ENCODE measurements at regions not wholly inside any gene's neighbourhood (a gene's known extent, or its start where the extent isn't known, plus 50 kb on each side); places are given as distances from the start of the nearest gene placed in this dataset.
"Not testable (repeated sequence)": the region's sequence is repeated elsewhere in the genome, so short reads cannot be mapped to it uniquely, and the experiment has no call there.

DNA sequence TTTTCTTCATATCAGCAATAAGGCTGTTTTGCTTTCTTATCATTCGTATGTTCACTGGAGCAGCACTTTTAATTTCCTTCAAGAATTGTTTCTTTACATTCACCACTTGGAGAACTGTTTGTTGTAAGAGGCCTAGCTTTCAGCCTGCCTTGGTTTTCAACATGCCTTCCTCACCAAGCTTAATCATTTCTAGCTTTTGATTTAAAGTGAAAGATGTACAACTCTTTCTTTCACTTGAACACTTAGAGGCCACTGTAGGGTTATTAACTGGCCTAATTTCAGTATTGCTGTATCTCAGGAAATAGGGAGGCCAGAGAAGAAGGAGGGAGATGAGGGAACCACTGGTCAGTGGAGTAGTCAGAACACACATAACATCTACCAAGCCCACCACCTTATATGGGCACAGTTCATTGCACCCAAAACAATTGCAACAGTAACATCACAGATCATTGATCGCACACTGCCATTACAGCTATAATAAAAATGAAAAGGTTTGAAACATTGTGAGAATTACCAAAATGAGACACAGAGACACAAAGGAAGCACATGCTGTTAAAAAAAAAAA, 181.4 kb upstream of the TUBA3C start:
- Histone ChIP-seq H3K4me1 (ENCODE audit: control insufficient read depth, low read depth, low read length) (no peaks in the 10 kb centered on the region), H3K4me3 (ENCODE audit: low read length) (no peak overlapping the region), H3K27ac (ENCODE audit: low read length) (no peak overlapping the region), H3K36me3 (ENCODE audit: control insufficient read depth, low read depth, low read length) (no peaks in the 10 kb centered on the region), H3K27me3 (ENCODE audit: control insufficient read depth, insufficient read depth, low read length) (no peaks in the 10 kb centered on the region), H3K9me3 (ENCODE audit: control insufficient read depth, low read depth, low read length) (peaks cover 44% of the 10 kb centered on the region), H3K9ac (ENCODE audit: low read length) (no peak overlapping the region)

DNA sequence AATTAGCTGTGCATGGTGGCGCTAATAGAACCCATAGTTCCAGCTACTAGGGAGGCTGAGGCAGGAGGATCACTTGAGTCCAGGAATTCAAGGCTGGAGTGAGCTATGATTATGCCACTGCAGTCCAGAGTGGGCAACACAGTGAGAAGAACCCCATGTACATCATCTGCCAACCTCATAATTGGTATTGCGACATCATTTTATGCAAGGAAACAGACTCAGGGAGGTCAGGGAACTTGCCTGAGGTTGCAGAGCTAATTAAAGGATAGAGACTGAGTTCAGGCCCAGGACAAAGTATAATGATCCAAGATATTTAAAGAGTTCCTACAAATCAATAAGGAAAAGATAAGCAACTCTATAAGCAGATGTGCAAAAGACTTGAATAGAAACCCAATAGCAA, 178.1 kb upstream of the TUBA3C start:
- not testable (repeated sequence) for H3K27me3 ChIP-seq (ENCODE audit: control insufficient read depth, insufficient read depth, low read length); H3K9ac ChIP-seq (ENCODE audit: low read length); H3K4me1 ChIP-seq (ENCODE audit: control insufficient read depth, low read depth, low read length); H3K4me3 ChIP-seq (ENCODE audit: low read length); H3K36me3 ChIP-seq (ENCODE audit: control insufficient read depth, low read depth, low read length); H3K27ac ChIP-seq (ENCODE audit: low read length)
- H3K9me3 ChIP-seq (ENCODE audit: control insufficient read depth, low read depth, low read length) = peaks cover 48% of the 10 kb centered on the region

DNA sequence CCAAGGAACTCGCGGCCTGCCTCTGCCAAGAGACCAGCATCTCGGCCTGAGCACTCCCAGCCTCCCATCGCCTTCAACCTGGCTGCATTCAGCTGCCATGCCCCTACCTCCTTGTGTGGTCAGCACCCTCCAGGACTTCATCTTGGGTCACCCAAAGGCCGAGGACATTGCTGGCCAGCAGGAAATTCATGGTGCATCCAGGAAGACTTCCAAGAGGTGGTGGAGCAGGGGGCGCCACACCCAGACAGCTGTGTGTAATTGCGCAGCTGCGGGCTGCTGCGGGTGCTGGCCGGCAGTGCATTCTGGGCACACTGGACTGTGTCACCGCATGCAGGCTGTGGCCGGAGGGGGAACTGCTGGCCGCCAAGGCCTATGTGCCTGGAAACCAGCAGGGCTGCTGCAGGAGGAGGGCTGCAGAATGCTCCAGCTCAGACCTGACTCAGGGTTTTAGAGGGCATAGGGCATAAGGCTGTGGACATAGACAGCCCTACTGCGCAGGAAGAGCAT, 164.3 kb upstream of the TUBA3C start:
- no peak overlapping the region for H3K9ac ChIP-seq (ENCODE audit: low read length)
- H3K9me3 ChIP-seq (ENCODE audit: control insufficient read depth, low read depth, low read length) = peaks cover 42% of the 10 kb centered on the region
- H3K36me3 ChIP-seq (ENCODE audit: control insufficient read depth, low read depth, low read length) = no peaks in the 10 kb centered on the region
- H3K4me1 ChIP-seq (ENCODE audit: control insufficient read depth, low read depth, low read length) = no peaks in the 10 kb centered on the region
- no peak overlapping the region for H3K4me3 ChIP-seq (ENCODE audit: low read length)
- no peak overlapping the region for H3K27ac ChIP-seq (ENCODE audit: low read length)
- no peaks in the 10 kb centered on the region for H3K27me3 ChIP-seq (ENCODE audit: control insufficient read depth, insufficient read depth, low read length)

DNA sequence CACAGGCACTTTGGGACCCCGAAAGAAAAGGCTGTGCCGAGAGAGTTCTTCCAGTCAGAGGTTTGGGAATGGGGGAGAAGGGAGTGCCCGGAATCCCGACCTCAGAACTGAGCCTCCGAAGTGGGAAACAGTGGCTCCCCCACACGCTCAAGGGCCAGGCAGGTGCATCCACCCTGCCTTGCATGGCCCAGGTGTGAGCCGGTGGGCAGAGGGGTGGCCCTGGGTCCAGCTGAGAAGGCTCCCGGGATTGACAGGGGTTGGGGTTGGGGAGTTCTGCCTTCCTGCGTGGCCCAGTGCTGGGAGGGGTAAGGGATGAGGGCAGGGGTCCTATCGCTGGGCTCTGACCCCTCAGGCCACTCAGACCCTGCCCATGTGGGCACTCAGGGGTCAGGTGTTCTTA, 163.5 kb upstream of the TUBA3C start:
- H3K36me3 ChIP-seq (ENCODE audit: control insufficient read depth, low read depth, low read length) = no peaks in the 10 kb centered on the region
- H3K4me3 ChIP-seq (ENCODE audit: low read length) = no peak overlapping the region
- H3K9me3 ChIP-seq (ENCODE audit: control insufficient read depth, low read depth, low read length) = peaks cover 51% of the 10 kb centered on the region
- H3K27me3 ChIP-seq (ENCODE audit: control insufficient read depth, insufficient read depth, low read length) = no peaks in the 10 kb centered on the region
- H3K27ac ChIP-seq (ENCODE audit: low read length) = no peak overlapping the region
- no peak overlapping the region for H3K9ac ChIP-seq (ENCODE audit: low read length)
- H3K4me1 ChIP-seq (ENCODE audit: control insufficient read depth, low read depth, low read length) = no peaks in the 10 kb centered on the region

DNA sequence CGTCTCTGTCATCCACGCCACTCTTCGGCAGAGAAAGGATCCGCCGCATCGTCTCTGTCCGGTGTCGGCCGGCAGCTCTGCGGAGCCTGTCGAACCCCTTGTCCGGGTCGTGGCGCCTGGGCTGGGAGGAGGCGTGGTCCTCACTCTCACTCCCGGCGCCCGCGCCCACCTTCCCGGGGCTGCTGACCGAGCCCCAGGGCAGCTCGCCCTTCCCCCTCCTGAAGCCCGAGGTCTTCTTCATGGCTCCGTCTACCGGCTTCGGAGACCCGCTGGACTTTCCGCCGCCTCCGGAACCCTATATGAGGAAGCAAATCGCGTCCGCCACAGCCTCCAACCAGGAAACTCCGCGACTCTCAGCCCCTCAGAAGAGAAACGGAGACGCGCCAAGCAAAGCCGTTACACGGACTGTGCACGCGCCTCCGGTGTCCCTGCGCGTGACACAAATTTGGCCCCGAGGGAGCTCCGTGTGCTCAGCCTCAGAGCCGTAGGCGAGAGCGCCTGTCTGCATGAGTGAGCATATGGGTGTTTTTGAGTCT, 163.0 kb upstream of the TUBA3C start:
- not testable (repeated sequence) for H3K27me3 ChIP-seq (ENCODE audit: control insufficient read depth, insufficient read depth, low read length); H3K4me3 ChIP-seq (ENCODE audit: low read length); H3K36me3 ChIP-seq (ENCODE audit: control insufficient read depth, low read depth, low read length); H3K4me1 ChIP-seq (ENCODE audit: control insufficient read depth, low read depth, low read length); H3K27ac ChIP-seq (ENCODE audit: low read length); H3K9ac ChIP-seq (ENCODE audit: low read length)
- H3K9me3 ChIP-seq (ENCODE audit: control insufficient read depth, low read depth, low read length) = peaks cover 55% of the 10 kb centered on the region

DNA sequence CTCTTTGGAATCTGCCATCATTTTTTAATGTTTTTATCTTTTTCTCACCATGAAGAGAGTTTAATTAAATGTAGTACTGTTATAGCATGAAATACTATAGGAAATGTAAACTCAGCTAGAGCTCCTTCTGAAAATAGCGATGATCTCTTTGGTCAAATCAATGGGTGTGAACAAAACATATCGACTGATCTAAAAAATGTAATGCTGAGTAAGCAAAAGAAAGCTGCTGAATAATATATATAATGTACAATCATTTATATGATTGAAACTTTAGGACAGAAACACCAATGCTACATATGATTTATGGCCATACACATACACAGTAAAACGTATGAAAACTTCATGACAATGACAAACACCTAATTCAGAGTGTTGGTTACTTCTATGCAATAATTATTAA, 150.8 kb upstream of the TUBA3C start:
- Histone ChIP-seq H3K9me3 (ENCODE audit: control insufficient read depth, low read depth, low read length) (peaks cover 58% of the 10 kb centered on the region), H3K4me1 (ENCODE audit: control insufficient read depth, low read depth, low read length) (no peaks in the 10 kb centered on the region), H3K27me3 (ENCODE audit: control insufficient read depth, insufficient read depth, low read length) (no peaks in the 10 kb centered on the region), H3K9ac (ENCODE audit: low read length) (no peak overlapping the region), H3K4me3 (ENCODE audit: low read length) (no peak overlapping the region), H3K27ac (ENCODE audit: low read length) (no peak overlapping the region), H3K36me3 (ENCODE audit: control insufficient read depth, low read depth, low read length) (no peaks in the 10 kb centered on the region)

DNA sequence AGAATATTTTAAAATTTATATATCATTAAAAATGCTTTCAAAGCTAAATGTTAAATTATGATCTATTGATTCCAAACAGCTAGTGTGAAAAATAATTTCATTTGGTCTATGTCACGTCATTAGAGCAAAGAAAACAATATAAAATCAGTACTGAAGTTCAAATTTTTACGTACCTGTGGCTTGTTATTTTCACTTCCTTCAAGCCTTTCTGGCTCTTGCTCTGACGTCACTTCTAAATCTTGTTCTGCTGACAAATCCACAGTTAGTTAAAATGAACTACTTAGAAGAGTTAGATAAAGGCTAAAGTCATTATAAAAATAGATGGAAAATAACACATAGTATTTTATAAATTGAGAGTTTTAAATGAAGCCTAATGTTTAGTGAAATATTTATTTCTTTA, 147.7 kb upstream of the TUBA3C start:
- Histone ChIP-seq H3K36me3 (ENCODE audit: control insufficient read depth, low read depth, low read length) (no peaks in the 10 kb centered on the region), H3K9ac (ENCODE audit: low read length) (no peak overlapping the region), H3K27me3 (ENCODE audit: control insufficient read depth, insufficient read depth, low read length) (no peaks in the 10 kb centered on the region), H3K4me3 (ENCODE audit: low read length) (no peak overlapping the region), H3K9me3 (ENCODE audit: control insufficient read depth, low read depth, low read length) (peaks cover 63% of the 10 kb centered on the region), H3K27ac (ENCODE audit: low read length) (no peak overlapping the region), H3K4me1 (ENCODE audit: control insufficient read depth, low read depth, low read length) (no peaks in the 10 kb centered on the region)

DNA sequence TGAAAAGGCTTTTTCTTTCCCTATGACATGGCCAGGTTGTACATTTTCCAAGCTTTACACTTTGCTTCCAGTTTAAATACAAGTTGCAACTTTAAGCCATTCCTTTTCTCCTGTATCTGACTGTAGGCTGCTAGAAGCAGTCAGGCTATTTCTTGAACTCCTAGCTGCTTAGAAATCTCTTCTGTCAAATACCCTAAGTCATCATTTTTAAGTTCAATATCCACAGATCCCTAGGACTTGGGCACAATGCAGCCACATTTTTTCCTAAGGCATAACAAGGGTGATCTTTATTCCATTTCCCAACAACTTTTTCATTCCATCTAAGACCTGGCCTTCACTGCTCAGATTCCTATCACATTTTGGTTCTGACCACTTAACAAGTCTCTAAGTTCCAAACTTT, 142.7 kb upstream of the TUBA3C start:
- H3K9ac ChIP-seq (ENCODE audit: low read length) = no peak overlapping the region
- peaks cover 59% of the 10 kb centered on the region for H3K9me3 ChIP-seq (ENCODE audit: control insufficient read depth, low read depth, low read length)
- H3K27ac ChIP-seq (ENCODE audit: low read length) = no peak overlapping the region
- no peaks in the 10 kb centered on the region for H3K4me1 ChIP-seq (ENCODE audit: control insufficient read depth, low read depth, low read length)
- H3K4me3 ChIP-seq (ENCODE audit: low read length) = no peak overlapping the region
- no peaks in the 10 kb centered on the region for H3K27me3 ChIP-seq (ENCODE audit: control insufficient read depth, insufficient read depth, low read length)
- no peaks in the 10 kb centered on the region for H3K36me3 ChIP-seq (ENCODE audit: control insufficient read depth, low read depth, low read length)

DNA sequence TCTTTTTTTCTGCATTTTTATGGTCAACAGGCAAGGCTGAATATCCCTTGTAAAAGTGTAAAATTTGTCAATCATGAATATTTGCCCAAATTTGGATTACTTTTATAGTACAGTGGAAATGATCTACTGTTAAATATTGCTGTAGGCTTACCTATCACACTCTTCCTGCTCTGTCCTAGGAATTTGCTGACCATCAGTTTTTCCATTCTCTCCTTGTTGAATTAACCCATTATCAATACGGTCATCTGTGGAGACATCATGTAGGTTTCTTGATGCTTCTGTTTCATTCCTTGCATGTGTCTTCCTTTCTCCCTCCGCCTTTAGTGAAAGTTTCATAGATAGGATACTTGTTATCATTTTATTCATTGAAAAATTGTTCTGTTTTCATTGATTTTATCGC, 139.6 kb upstream of the TUBA3C start:
- H3K27ac ChIP-seq (ENCODE audit: low read length) = no peak overlapping the region
- H3K9me3 ChIP-seq (ENCODE audit: control insufficient read depth, low read depth, low read length) = peaks cover 59% of the 10 kb centered on the region
- no peaks in the 10 kb centered on the region for H3K27me3 ChIP-seq (ENCODE audit: control insufficient read depth, insufficient read depth, low read length)
- no peak overlapping the region for H3K4me3 ChIP-seq (ENCODE audit: low read length)
- H3K9ac ChIP-seq (ENCODE audit: low read length) = no peak overlapping the region
- H3K4me1 ChIP-seq (ENCODE audit: control insufficient read depth, low read depth, low read length) = no peaks in the 10 kb centered on the region
- H3K36me3 ChIP-seq (ENCODE audit: control insufficient read depth, low read depth, low read length) = no peaks in the 10 kb centered on the region

DNA sequence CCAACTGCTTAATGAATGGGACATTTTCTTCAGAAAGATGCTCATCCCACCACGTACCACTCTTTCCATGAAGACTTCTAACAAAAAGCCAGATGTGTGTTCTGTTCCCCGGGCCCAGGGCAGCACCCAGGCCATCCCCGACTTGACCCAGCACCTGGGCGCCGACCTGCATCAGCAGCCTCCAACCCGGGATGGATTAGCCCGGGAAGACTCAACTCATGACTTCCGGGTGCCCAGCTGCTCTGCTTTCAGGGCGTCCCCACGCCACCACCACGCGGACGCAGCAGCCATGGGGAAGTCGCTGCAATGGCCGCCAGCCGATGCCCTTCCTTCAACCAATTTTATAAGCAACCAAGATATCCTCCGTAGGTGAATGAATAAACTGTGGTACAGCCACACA, 123.8 kb upstream of the TUBA3C start:
- H3K36me3 ChIP-seq (ENCODE audit: control insufficient read depth, low read depth, low read length) = no peaks in the 10 kb centered on the region

DNA sequence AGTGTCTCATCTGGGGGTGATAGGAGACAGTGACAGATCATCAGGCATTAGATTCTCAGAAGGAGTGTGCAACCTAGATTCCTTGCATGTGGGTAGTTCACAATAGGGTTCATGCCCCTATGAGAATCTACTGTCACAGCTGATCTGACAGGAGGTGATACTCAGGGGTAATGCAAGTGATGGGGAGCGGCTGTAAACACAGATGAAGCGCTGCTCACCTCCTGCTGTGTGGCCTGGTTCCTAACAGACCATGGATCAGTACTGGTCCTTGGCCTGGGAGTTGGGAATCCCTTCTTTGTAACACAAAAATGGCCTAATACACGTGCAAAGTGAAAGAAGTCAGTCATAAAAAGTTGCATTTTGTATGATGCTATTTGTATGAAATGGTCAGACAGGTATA, 107.6 kb upstream of the TUBA3C start:
- H3K27ac ChIP-seq (ENCODE audit: low read length) = no peak overlapping the region
- peaks cover 68% of the 10 kb centered on the region for H3K9me3 ChIP-seq (ENCODE audit: control insufficient read depth, low read depth, low read length)
- no peak overlapping the region for H3K9ac ChIP-seq (ENCODE audit: low read length)
- H3K27me3 ChIP-seq (ENCODE audit: control insufficient read depth, insufficient read depth, low read length) = no peaks in the 10 kb centered on the region
- no peaks in the 10 kb centered on the region for H3K4me1 ChIP-seq (ENCODE audit: control insufficient read depth, low read depth, low read length)
- H3K4me3 ChIP-seq (ENCODE audit: low read length) = no peak overlapping the region
- no peaks in the 10 kb centered on the region for H3K36me3 ChIP-seq (ENCODE audit: control insufficient read depth, low read depth, low read length)

More for the DNA sequence above, 123.8 kb upstream of the TUBA3C start:
- Histone ChIP-seq H3K9ac (ENCODE audit: low read length) (no peak overlapping the region), H3K9me3 (ENCODE audit: control insufficient read depth, low read depth, low read length) (peaks cover 69% of the 10 kb centered on the region), H3K27me3 (ENCODE audit: control insufficient read depth, insufficient read depth, low read length) (no peaks in the 10 kb centered on the region), H3K4me1 (ENCODE audit: control insufficient read depth, low read depth, low read length) (no peaks in the 10 kb centered on the region), H3K4me3 (ENCODE audit: low read length) (no peak overlapping the region), H3K27ac (ENCODE audit: low read length) (no peak overlapping the region)

DNA sequence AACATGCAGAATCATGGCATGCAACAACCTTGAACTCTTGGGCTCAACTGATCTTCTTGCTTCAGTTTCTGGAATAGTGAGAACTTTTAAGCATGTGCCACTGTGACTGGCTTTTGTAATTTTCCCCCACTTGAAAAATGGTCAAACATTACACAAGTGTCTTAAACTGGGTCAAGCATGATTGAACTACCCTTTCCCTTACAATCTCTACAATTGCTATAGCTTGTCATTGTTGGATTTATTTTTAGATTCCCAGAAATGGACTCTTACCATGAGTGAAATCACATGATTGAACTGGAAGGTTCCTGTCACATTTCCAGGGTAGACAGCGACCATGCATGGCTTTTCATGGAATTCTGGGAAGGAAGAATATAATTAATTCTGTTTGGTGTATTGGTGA, 102.2 kb upstream of the TUBA3C start:
- no peaks in the 10 kb centered on the region for H3K36me3 ChIP-seq (ENCODE audit: control insufficient read depth, low read depth, low read length)
- H3K9me3 ChIP-seq (ENCODE audit: control insufficient read depth, low read depth, low read length) = peaks cover 67% of the 10 kb centered on the region
- H3K27me3 ChIP-seq (ENCODE audit: control insufficient read depth, insufficient read depth, low read length) = no peaks in the 10 kb centered on the region
- H3K9ac ChIP-seq (ENCODE audit: low read length) = no peak overlapping the region
- no peaks in the 10 kb centered on the region for H3K4me1 ChIP-seq (ENCODE audit: control insufficient read depth, low read depth, low read length)
- no peak overlapping the region for H3K4me3 ChIP-seq (ENCODE audit: low read length)
- no peak overlapping the region for H3K27ac ChIP-seq (ENCODE audit: low read length)
